ENCODE measurements at regions not wholly inside any gene's neighbourhood (a gene's known extent, or its start where the extent isn't known, plus 50 kb on each side); places are given as distances from the start of the nearest gene placed in this dataset.

GRCh38 chr11:43576320-43576802, 104.2 kb upstream of the HSD17B12 start:
- ATAC-seq (ENCODE audit: poor library complexity) (no peak), DNase-seq (no peak)
- Mint-ChIP-seq H3K36me3 (ENCODE audit: low read depth) (no peaks in the 10 kb centered on the region), H3K9me3 (no peaks in the 10 kb centered on the region), H3K27ac (no peak overlapping the region), H3K4me3 (no peak overlapping the region), H3K27me3 (peaks cover 97% of the 10 kb centered on the region), H3K4me1 (ENCODE audit: low read depth) (peaks cover 52% of the 10 kb centered on the region)
- no peak for TF ChIP-seq CTCF (IDR thresholded peaks at IDR 0.05)
- H3K36me3 ChIP-seq (ENCODE audit: insufficient read depth, low read length), result no peaks in the 10 kb centered on the region
- peaks cover 26% of the 10 kb centered on the region for H3K4me1 ChIP-seq (ENCODE audit: insufficient read depth, low read length)
- POLR2A ChIA-PET, result no interaction called here
- H3K9me3 ChIP-seq (ENCODE audit: control insufficient read depth in 1 of 2, insufficient read depth in 1 of 2, low read length in 2 of 2), result peaks cover 0 to 26% of the 10 kb centered on the region in 2 experiments
- H3K27me3 ChIP-seq (ENCODE audit: control insufficient read depth in 1 of 2, insufficient read depth in 2 of 2, low read length in 2 of 2), result peaks cover 70 to 92% of the 10 kb centered on the region in 2 experiments
- intact Hi-C loops (cut with DNase I, micrococcal nuclease), result no loop called here
- H3K27ac ChIP-seq (ENCODE audit: low read depth in 1 of 2, low read length in 2 of 2), result no peak overlapping the region
- CTCF ChIA-PET, result no interaction called here
- H3K4me3 ChIP-seq (ENCODE audit: low read length), result no peak overlapping the region

GRCh38 chr11:43576803-43577521, 103.6 kb upstream of the HSD17B12 start:
- Histone ChIP-seq H3K27me3 (ENCODE audit: control insufficient read depth in 1 of 2, insufficient read depth in 2 of 2, low read length in 2 of 2) (peaks cover 75 to 97% of the 10 kb centered on the region in 2 experiments), H3K27ac (ENCODE audit: low read depth in 1 of 2, low read length in 2 of 2) (no peak overlapping the region), H3K9me3 (ENCODE audit: control insufficient read depth in 1 of 2, insufficient read depth in 1 of 2, low read length in 2 of 2) (peaks cover 0 to 30% of the 10 kb centered on the region in 2 experiments), H3K4me3 (ENCODE audit: low read length) (no peak overlapping the region), H3K4me1 (ENCODE audit: insufficient read depth, low read length) (peaks cover 32% of the 10 kb centered on the region), H3K36me3 (ENCODE audit: insufficient read depth, low read length) (no peaks in the 10 kb centered on the region)
- intact Hi-C loops (cut with DNase I, micrococcal nuclease), result no loop called here
- Mint-ChIP-seq H3K36me3 (ENCODE audit: low read depth) (no peaks in the 10 kb centered on the region), H3K4me1 (ENCODE audit: low read depth) (peaks cover 58% of the 10 kb centered on the region), H3K27me3 (peaks cover 97% of the 10 kb centered on the region), H3K9me3 (no peaks in the 10 kb centered on the region), H3K27ac (no peak overlapping the region), H3K4me3 (peak overlapping the region; percentile 70)
- ATAC-seq (ENCODE audit: poor library complexity) (no peak), DNase-seq (peak in 3 of 14 experiments; percentile 11 to 31 (median 24))
- ChIA-PET CTCF (no interaction called here), POLR2A (no interaction called here)
- no peak for TF ChIP-seq CTCF (IDR thresholded peaks at IDR 0.05)

GRCh38 chr11:43577566-43578264, 102.8 kb upstream of the HSD17B12 start:
- Histone ChIP-seq H3K4me1 (ENCODE audit: insufficient read depth, low read length) (peaks cover 37% of the 10 kb centered on the region), H3K9me3 (ENCODE audit: control insufficient read depth in 1 of 2, insufficient read depth in 1 of 2, low read length in 2 of 2) (peaks cover 0 to 34% of the 10 kb centered on the region in 2 experiments), H3K27me3 (ENCODE audit: control insufficient read depth in 1 of 2, insufficient read depth in 2 of 2, low read length in 2 of 2) (peaks cover 75 to 97% of the 10 kb centered on the region in 2 experiments), H3K36me3 (ENCODE audit: insufficient read depth, low read length) (no peaks in the 10 kb centered on the region), H3K4me3 (ENCODE audit: low read length) (no peak overlapping the region), H3K27ac (ENCODE audit: low read depth in 1 of 2, low read length in 2 of 2) (no peak overlapping the region)
- Mint-ChIP-seq H3K4me1 (ENCODE audit: low read depth) (peaks cover 60% of the 10 kb centered on the region), H3K4me3 (peak overlapping the region; percentile 49), H3K36me3 (ENCODE audit: low read depth) (no peaks in the 10 kb centered on the region), H3K27ac (no peak overlapping the region), H3K27me3 (peaks cover 98% of the 10 kb centered on the region), H3K9me3 (no peaks in the 10 kb centered on the region)
- intact Hi-C loops (cut with DNase I, micrococcal nuclease), result no loop called here
- ATAC-seq (ENCODE audit: poor library complexity) (no peak), DNase-seq (no peak)
- ChIA-PET CTCF (no interaction called here), POLR2A (no interaction called here)
- TF ChIP-seq CTCF (IDR thresholded peaks at IDR 0.05), result no peak
